BLaER1 (cell line): ENCODE measurements at regions not wholly inside any gene's neighbourhood (a gene's known extent, or its start where the extent isn't known, plus 50 kb on each side); places are given as distances from the start of the nearest gene placed in this dataset.

Experiments
- H3K27ac ChIP-seq: shearing (Covaris generic); formaldehyde crosslinking; 2 replicates; pipeline ENCODE4 v1.8.1; 2022
- H3K27me3 ChIP-seq: shearing (Covaris generic); formaldehyde crosslinking; 2 replicates; pipeline ENCODE4 v1.8.1; 2022
- H3K36me3 ChIP-seq: shearing (Covaris generic); formaldehyde crosslinking; 2 replicates; pipeline ENCODE4 v1.8.1; 2022
- H3K4me1 ChIP-seq: shearing (Covaris generic); formaldehyde crosslinking; 2 replicates; pipeline ENCODE4 v1.8.1; 2022
- H3K4me2 ChIP-seq: shearing (Covaris generic); formaldehyde crosslinking; 2 replicates; pipeline ENCODE4 v1.8.1; 2022
- H3K4me3 ChIP-seq: shearing (Covaris generic); formaldehyde crosslinking; 2 replicates; pipeline ENCODE4 v1.8.1; 2022
- H3K9ac ChIP-seq: shearing (Covaris generic); formaldehyde crosslinking; 2 replicates; pipeline ENCODE4 v1.8.1; 2022
- H3K9me3 ChIP-seq: shearing (Covaris generic); formaldehyde crosslinking; 2 replicates; pipeline ENCODE4 v1.8.1; 2022
- H4K20me1 ChIP-seq: shearing (Covaris generic); formaldehyde crosslinking; 2 replicates; pipeline ENCODE4 v1.8.1; 2022
- Cebpa-rat ChIP-seq: shearing (Covaris generic); IDR thresholded peaks from 2 replicates; pipeline ENCODE4 v1.8.1; 2022

DNA sequence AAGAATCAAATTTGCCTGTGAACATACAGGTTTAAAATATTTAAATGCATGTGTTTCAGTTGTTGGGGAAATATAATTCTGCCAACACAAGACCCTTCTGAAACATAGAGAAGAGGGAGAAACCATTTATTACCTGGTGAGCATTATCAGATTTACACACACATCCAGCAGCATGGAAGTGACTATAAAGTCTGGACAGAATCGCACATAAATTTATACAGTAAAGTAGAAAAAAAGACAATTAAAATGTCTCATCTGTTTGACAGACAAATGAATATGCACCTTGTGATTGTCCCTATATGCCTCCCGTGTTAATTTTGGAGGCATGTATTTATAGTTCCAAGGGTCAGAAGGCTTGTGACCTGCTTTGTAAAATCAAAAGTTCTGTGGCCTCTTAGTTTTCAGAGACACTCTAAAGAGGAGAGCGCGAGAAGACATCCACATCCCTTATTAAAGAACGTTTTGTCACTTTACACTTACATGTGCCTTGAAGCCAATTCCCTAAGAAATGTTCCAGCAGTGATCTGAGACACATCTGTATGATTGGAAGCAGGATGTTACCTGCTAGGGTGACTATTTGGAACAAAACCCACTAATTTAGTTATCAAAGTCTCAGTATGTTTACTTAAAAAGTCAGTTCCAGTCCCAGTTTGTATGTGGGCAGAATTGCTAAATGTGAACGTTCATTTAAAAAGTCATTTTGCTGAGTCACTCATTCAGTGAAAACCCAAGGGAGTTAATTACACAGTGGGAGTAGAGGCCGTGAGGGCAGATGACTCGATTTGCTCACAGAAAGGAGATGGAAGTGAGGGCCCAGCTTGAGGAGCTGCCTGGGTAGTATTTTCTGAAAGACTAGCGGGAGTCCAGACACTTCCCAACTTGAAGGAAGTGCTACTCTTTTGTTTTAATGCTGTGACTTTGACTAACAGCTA lies 527.6 kb upstream of the MEX3C start:
- Histone ChIP-seq H3K27ac (no peak overlapping the region), H3K9ac (no peak overlapping the region), H3K4me1 (peaks cover 6% of the 10 kb centered on the region; the same call in 1 of the 2 replicates), H3K36me3 (no peaks in the 10 kb centered on the region), H3K9me3 (no peaks in the 10 kb centered on the region), H3K27me3 (no peaks in the 10 kb centered on the region), H3K4me3 (no peak overlapping the region), H4K20me1 (no peaks in the 10 kb centered on the region), H3K4me2 (no peak overlapping the region)
- TF ChIP-seq Cebpa-rat = no peak

DNA sequence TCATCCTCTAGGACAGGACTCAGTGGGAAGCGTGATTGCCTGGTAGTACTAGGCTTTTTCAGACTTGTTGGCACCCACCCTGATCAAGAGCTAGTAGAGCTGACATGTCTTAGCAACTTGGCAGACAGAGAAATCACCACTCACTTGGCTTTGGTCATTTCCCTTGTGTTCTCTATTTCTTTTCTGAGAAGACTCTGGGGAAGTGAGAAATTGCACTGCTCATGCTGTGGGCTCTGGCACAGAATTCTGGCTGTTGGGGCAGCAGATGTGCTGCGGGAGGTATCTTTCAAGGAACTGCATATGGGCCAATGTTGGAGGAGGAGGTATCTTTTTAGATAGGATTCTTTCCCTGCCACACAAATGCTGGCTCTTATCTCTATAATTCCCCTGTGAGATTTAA lies 529.1 kb upstream of the MEX3C start:
- no peak overlapping the region for H3K4me3 ChIP-seq
- no peak overlapping the region for H3K27ac ChIP-seq
- TF ChIP-seq Cebpa-rat = no peak
- no peaks in the 10 kb centered on the region for H4K20me1 ChIP-seq
- no peak overlapping the region for H3K9ac ChIP-seq
- no peaks in the 10 kb centered on the region for H3K27me3 ChIP-seq
- no peaks in the 10 kb centered on the region for H3K9me3 ChIP-seq
- H3K4me1 ChIP-seq = peaks cover 6% of the 10 kb centered on the region; the same call in 1 of the 2 replicates
- no peak overlapping the region for H3K4me2 ChIP-seq
- no peaks in the 10 kb centered on the region for H3K36me3 ChIP-seq

DNA sequence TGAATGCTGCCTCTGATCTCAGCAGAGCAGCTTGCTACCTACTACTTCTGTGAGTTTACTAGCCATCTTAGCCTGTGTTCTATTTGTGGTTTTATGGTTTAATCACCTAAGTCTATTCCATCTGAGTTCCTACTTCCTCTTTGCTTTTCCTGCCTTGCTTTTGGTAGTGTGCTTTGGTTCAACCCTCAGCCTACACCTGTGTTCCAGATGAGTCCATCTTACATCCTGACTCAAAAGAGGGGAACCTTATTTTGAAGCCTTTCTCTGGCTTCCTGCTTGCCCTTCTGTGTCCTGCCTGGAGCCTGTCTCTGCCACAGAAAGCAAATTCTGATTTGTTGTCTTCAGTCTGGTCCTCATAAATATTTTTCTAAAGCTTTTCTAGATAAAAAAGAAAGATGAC lies 530.3 kb upstream of the MEX3C start:
- Histone ChIP-seq H3K4me3 (no peak overlapping the region), H3K9me3 (no peaks in the 10 kb centered on the region), H3K9ac (no peak overlapping the region), H3K27me3 (no peaks in the 10 kb centered on the region), H3K4me1 (peaks cover 6% of the 10 kb centered on the region; the same call in 1 of the 2 replicates), H3K4me2 (no peak overlapping the region), H4K20me1 (no peaks in the 10 kb centered on the region), H3K27ac (no peak overlapping the region), H3K36me3 (no peaks in the 10 kb centered on the region)
- TF ChIP-seq Cebpa-rat = no peak

DNA sequence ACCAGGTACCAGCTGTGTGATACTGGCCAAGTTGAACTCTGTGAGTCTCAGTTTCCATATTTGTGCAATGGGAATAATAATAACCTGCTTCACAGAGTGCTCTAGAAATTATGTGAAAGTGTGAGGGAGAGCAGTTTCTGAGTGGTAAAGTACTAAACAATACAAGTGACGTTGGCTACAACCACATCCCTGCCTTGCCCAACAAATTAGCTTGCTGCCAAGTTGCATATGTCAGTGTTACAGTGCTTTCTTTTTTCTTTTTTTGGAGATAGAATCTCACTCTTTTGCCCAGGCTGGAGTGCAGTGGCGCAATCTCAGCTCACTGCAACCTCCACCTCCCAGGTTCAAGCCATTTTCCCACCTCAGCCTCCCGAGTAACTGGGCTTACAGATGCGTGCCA lies 533.6 kb upstream of the MEX3C start:
- Histone ChIP-seq H3K27ac (no peak overlapping the region), H3K4me2 (no peak overlapping the region), H3K4me3 (no peak overlapping the region), H4K20me1 (no peaks in the 10 kb centered on the region), H3K4me1 (peaks cover 6% of the 10 kb centered on the region; the same call in 1 of the 2 replicates), H3K9ac (no peak overlapping the region), H3K9me3 (no peaks in the 10 kb centered on the region), H3K36me3 (no peaks in the 10 kb centered on the region), H3K27me3 (no peaks in the 10 kb centered on the region)
- TF ChIP-seq Cebpa-rat = no peak

DNA sequence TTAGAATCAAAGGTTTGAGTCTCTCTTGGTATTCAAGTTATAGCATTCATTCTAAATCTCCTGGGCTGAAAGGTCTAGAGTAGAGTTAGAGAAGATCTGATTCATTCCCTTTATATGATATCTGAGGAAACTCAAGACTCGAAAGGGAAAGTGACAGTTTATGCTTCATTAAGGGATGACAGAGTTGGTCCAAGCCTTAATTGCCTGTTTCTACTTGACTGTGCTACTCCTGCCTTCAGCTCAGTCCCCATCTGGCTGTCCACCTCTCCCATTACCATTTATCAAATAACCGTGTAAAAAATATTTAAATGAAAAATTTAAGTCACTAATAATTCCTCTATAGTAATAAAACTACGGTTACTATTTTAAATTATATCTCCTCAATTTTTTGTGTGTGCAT lies 537.1 kb upstream of the MEX3C start:
- H3K9me3 ChIP-seq = no peaks in the 10 kb centered on the region
- no peak overlapping the region for H3K27ac ChIP-seq
- H3K36me3 ChIP-seq = no peaks in the 10 kb centered on the region
- no peak overlapping the region for H3K4me2 ChIP-seq
- H3K4me3 ChIP-seq = no peak overlapping the region
- no peaks in the 10 kb centered on the region for H3K4me1 ChIP-seq
- H3K27me3 ChIP-seq = no peaks in the 10 kb centered on the region
- TF ChIP-seq Cebpa-rat = no peak
- no peak overlapping the region for H3K9ac ChIP-seq
- no peaks in the 10 kb centered on the region for H4K20me1 ChIP-seq

DNA sequence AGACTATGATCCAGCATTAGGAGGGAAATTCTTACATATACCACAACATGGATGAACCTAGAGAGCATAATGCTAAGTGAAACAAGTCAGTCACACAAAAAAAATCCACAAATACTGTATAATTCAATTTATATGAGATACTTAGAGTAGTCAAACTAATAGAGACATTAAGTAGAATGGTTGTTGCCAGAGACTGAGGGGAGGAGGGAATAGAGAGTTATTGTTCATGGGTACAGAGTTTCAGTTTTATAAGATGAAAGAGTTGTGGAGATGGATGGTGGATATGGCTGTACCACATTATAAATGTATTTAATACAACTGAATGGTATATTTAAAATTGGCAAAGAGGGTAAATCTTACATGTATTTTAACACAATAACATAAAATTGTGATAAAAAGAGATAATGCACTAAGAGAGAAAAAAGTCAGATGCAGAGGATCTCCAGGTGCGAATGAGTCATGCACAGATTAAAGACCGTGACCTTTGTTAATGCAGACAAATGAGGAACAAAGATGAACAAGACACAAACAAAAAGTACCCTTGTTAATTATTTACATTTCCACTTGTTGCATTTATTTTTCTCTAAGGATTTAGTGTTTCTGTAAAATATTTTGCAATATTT lies 541.7 kb upstream of the MEX3C start:
- H3K9ac ChIP-seq = no peak overlapping the region
- H3K4me3 ChIP-seq = no peak overlapping the region
- H4K20me1 ChIP-seq = no peaks in the 10 kb centered on the region
- H3K4me1 ChIP-seq = no peaks in the 10 kb centered on the region
- H3K36me3 ChIP-seq = no peaks in the 10 kb centered on the region
- H3K9me3 ChIP-seq = peaks cover 3% of the 10 kb centered on the region; the same call in 1 of the 2 replicates
- TF ChIP-seq Cebpa-rat = no peak
- no peak overlapping the region for H3K4me2 ChIP-seq
- no peak overlapping the region for H3K27ac ChIP-seq
- H3K27me3 ChIP-seq = no peaks in the 10 kb centered on the region

DNA sequence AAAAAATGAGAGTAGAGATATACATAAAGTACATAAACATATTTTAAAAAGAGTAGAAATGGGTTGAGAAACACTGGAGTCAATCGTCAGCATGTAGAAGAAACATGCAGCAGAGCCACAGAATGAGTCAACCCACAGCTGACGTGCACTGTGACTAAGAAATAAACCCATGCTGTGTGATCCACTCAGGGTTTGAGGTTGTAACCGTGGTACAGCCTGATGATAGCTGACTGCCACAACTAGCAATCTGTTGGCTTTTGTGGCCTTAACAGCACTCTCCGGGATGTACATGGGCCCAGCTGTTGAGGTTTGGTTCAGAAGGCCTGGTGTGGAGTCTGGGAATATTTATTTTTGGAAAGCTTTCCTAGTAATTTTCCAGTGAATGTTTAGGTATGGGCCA lies 554.4 kb upstream of the MEX3C start:
- Histone ChIP-seq H3K9me3 (no peaks in the 10 kb centered on the region), H3K36me3 (no peaks in the 10 kb centered on the region), H3K9ac (no peak overlapping the region), H3K4me1 (0 out of 2 replicates have a peak, but pooled peaks cover 3% of the 10 kb centered on the region), H3K27me3 (no peaks in the 10 kb centered on the region), H4K20me1 (no peaks in the 10 kb centered on the region), H3K4me2 (no peak overlapping the region), H3K27ac (no peak overlapping the region), H3K4me3 (no peak overlapping the region)
- TF ChIP-seq Cebpa-rat = no peak

DNA sequence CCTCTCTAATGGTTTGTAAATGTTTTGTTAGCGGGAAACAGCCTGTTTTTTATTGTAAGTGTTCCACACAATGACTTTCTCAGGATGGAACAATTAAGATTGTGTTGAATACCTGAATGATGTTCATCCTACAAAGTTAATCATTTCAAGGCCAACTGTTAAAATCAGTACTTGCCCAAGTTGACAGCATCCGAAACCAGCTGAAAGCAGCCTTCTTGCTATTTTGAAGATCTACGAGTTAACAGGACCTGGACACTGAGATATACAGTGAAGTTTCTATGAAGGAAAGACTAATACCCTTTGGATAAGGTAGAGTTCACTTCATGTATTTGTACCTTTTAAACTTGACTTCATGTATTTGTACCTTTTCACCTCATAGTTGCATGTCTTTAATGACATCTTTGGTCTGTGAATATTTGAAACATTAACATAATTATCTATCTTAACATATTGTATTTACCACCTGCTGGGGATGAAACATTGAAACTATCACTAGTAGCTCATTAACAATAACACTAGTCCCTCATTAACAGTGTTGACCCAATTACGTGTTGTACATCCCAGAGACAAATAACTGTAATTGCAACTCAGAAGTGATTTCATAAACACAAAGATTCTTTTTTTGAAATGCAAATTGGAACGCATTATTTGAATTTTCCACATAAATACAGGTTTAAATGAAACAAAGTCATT lies 556.0 kb upstream of the MEX3C start:
- Histone ChIP-seq H3K27me3 (no peaks in the 10 kb centered on the region), H3K27ac (no peak overlapping the region), H4K20me1 (no peaks in the 10 kb centered on the region)

DNA sequence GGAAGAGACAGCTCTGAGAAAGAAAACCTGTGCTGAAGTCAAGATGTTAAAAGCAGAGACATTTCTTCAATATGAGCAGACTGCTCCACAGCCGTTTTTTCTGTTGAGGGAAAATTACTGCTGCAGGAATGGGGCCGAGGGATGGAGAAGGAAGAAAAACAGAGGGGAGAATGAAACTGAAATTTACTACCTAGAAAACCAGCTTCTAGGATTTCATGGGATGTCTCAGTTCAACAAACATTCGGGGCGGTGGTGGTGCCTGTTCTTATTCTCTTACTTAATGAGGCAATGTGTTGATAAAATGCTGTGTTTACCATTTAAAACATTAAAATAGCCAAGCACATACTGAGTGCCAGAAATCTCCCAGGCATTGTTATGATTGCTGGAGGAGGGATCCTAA lies 557.1 kb upstream of the MEX3C start:
- TF ChIP-seq Cebpa-rat = no peak

More for the DNA sequence above, 556.0 kb upstream of the MEX3C start:
- Histone ChIP-seq H3K9me3 (no peaks in the 10 kb centered on the region), H3K36me3 (no peaks in the 10 kb centered on the region), H3K4me1 (no peaks in the 10 kb centered on the region), H3K4me2 (no peak overlapping the region), H3K9ac (no peak overlapping the region), H3K4me3 (no peak overlapping the region)
- TF ChIP-seq Cebpa-rat = no peak

More for the DNA sequence above, 557.1 kb upstream of the MEX3C start:
- Histone ChIP-seq H3K9me3 (no peaks in the 10 kb centered on the region), H4K20me1 (no peaks in the 10 kb centered on the region), H3K4me2 (no peak overlapping the region), H3K36me3 (no peaks in the 10 kb centered on the region), H3K27ac (no peak overlapping the region), H3K9ac (no peak overlapping the region), H3K4me3 (no peak overlapping the region), H3K27me3 (no peaks in the 10 kb centered on the region), H3K4me1 (no peaks in the 10 kb centered on the region)
